Mesendoderm (in vitro differentiated cells): ENCODE measurements at regions not wholly inside any gene's neighbourhood (a gene's known extent, or its start where the extent isn't known, plus 50 kb on each side); places are given as distances from the start of the nearest gene placed in this dataset.
A peak's percentile ranks its signal among the peaks of the same experiment; 100 is the strongest.
"Not testable (repeated sequence)": the region's sequence is repeated elsewhere in the genome, so short reads cannot be mapped to it uniquely, and the experiment has no call there.

ENCODE experiments used
- DNase-seq: peaks from one replicate; pipeline ENCODE4 v3.0.0; 2013
- H2AK5ac ChIP-seq: 2 replicates; pipeline ENCODE4 v1.6.1; 2013; ENCODE audit warnings: low read length, inconsistent platforms
- H2BK120ac ChIP-seq: 2 replicates; pipeline ENCODE4 v1.6.1; 2013; ENCODE audit warnings: low read depth, mild to moderate bottlenecking, low read length, moderate library complexity, mixed read lengths
- H2BK15ac ChIP-seq: replicated peaks from 2 replicates; pipeline ENCODE4 v1.6.1; 2013; ENCODE audit warnings: low read depth, mild to moderate bottlenecking, moderate library complexity
- H2BK5ac ChIP-seq: 2 replicates; pipeline ENCODE4 v1.6.1; 2013; ENCODE audit warnings: low read length, inconsistent platforms
- H3K18ac ChIP-seq: 2 replicates; pipeline ENCODE4 v1.6.1; 2013; ENCODE audit warnings: mild to moderate bottlenecking, low read length, mixed read lengths
- H3K23ac ChIP-seq: one replicate; pipeline ENCODE4 v1.6.1; 2013; ENCODE audit warnings: low read length
- H3K27ac ChIP-seq: 2 replicates; pipeline ENCODE4 v1.5.1; 2013; ENCODE audit warnings: low read depth, mild to moderate bottlenecking, inconsistent platforms, low read length, moderate library complexity
- H3K27me3 ChIP-seq: 2 replicates; pipeline ENCODE4 v1.6.1; 2013; ENCODE audit warnings: low read length, control low read depth, mild to moderate bottlenecking, inconsistent platforms; ENCODE audit not compliant: insufficient read depth, poor library complexity
- H3K36me3 ChIP-seq: 2 replicates; pipeline ENCODE4 v1.6.1; 2013; ENCODE audit warnings: low read length, inconsistent platforms; ENCODE audit not compliant: control insufficient read depth, insufficient read depth
- H3K4ac ChIP-seq: one replicate; pipeline ENCODE4 v1.6.1; 2013; ENCODE audit warnings: low read depth, mild to moderate bottlenecking, low read length, moderate library complexity
- H3K4me1 ChIP-seq: 2 replicates; pipeline ENCODE4 v1.6.1; 2013; ENCODE audit warnings: low read depth, low read length, inconsistent platforms; ENCODE audit not compliant: control insufficient read depth
- H3K4me2 ChIP-seq: 2 replicates; pipeline ENCODE4 v1.6.1; 2013; ENCODE audit warnings: low read length
- H3K4me3 ChIP-seq: 2 replicates; pipeline ENCODE4 v1.5.1; 2013; ENCODE audit warnings: mild to moderate bottlenecking, low read length
- H3K56ac ChIP-seq: one replicate; pipeline ENCODE4 v1.6.1; 2013; ENCODE audit warnings: low read length
- H3K79me1 ChIP-seq: 2 replicates; pipeline ENCODE4 v1.6.1; 2013; ENCODE audit warnings: low read length, inconsistent platforms
- H3K79me2 ChIP-seq: 2 replicates; pipeline ENCODE4 v1.6.1; 2013; ENCODE audit warnings: mild to moderate bottlenecking, low read length; ENCODE audit not compliant: control insufficient read depth, insufficient read depth
- H3K9ac ChIP-seq: 2 replicates; pipeline ENCODE4 v1.6.1; 2013; ENCODE audit warnings: low read length, inconsistent platforms
- H4K5ac ChIP-seq: one replicate; pipeline ENCODE4 v1.6.1; 2013; ENCODE audit warnings: low read length
- H4K8ac ChIP-seq: one replicate; pipeline ENCODE4 v1.6.1; 2013; ENCODE audit warnings: low read depth, mild to moderate bottlenecking, control low read depth, low read length, moderate library complexity
- WGBS: extraction: QIAGEN DNeasy Blood & Tissue Kit; methylation state at CpG from one replicate; pipeline ENCODE4 v1.1.7; 2013; ENCODE audit warnings: low lambda C conversion rate, missing lambda C conversion rate; ENCODE audit not compliant: insufficient coverage; ENCODE audit errors: extremely low coverage; 5-methylcytosine and 5-hydroxymethylcytosine counted together

DNA sequence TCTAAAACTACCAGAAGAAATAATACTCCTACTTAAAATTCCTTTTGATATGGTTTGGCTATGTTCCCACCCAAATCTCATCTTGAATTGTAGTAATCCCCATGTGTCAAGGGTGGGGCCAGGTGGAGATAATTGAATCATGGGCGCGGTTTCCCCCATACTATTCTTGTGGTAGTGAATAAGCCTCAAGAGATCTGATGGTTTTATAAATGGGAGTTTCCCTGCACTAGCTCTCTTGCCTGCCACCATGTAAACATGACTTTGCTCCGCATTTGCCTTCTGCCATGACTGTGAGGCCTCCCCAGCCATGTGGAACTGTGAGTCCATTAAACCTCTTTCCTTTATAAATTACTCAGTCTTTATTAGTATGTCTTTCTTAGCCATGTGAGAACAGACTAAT is 390.5 kb downstream of the CHSY3 start:
- H2AK5ac ChIP-seq, H3K4me1 ChIP-seq, H3K23ac ChIP-seq, H2BK5ac ChIP-seq, H3K4me3 ChIP-seq, H4K5ac ChIP-seq, H3K9ac ChIP-seq, H2BK15ac ChIP-seq, H2BK120ac ChIP-seq, H3K18ac ChIP-seq, DNase-seq, H3K4ac ChIP-seq, H3K56ac ChIP-seq, H3K27me3 ChIP-seq, H3K36me3 ChIP-seq, H3K79me1 ChIP-seq, H3K79me2 ChIP-seq, H4K8ac ChIP-seq, H3K27ac ChIP-seq, H3K4me2 ChIP-seq: not testable (repeated sequence)
- WGBS = no CpG with 5 or more reads among the region's 3 CpGs

DNA sequence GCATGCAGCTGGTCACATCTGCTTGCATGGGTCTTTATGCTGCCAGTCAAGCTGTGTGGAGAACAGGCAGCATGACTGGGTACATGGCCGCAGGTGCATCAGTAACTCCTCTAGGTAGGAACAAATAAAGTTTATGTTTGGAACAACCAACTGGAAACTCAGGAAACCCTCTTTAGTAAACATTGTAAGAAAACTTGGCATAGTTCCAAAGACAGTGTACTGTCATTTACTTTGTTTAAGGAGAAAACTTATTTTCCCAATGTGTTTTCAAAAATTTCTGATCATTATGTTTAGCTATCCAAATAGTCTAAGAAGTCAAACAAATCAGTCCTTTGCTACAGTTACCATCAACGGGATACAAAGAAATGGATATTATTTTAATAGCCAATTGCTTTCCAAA is 386.0 kb downstream of the CHSY3 start:
- no peaks in the 10 kb centered on the region for H3K79me2 ChIP-seq
- no peak overlapping the region for H3K4ac ChIP-seq
- no peak overlapping the region for H3K23ac ChIP-seq
- H4K5ac ChIP-seq = no peak overlapping the region
- H2BK15ac ChIP-seq = no peak overlapping the region
- H3K9ac ChIP-seq = no peak overlapping the region
- no peak overlapping the region for H3K27ac ChIP-seq
- no peak for DNase-seq
- no peak overlapping the region for H3K4me2 ChIP-seq
- H3K4me1 ChIP-seq = no peaks in the 10 kb centered on the region
- H3K36me3 ChIP-seq = no peaks in the 10 kb centered on the region
- no peak overlapping the region for H4K8ac ChIP-seq
- H3K79me1 ChIP-seq = no peaks in the 10 kb centered on the region
- WGBS = no CpG with 5 or more reads among the region's 2 CpGs
- H3K18ac ChIP-seq = no peak overlapping the region
- no peak overlapping the region for H2AK5ac ChIP-seq
- H3K27me3 ChIP-seq = no peaks in the 10 kb centered on the region
- H2BK5ac ChIP-seq = no peak overlapping the region
- no peak overlapping the region for H3K4me3 ChIP-seq
- H2BK120ac ChIP-seq = no peak overlapping the region
- no peak overlapping the region for H3K56ac ChIP-seq

GRCh38 chr5:130289132-130290088 is 385.1 kb downstream of the CHSY3 start:
- Histone ChIP-seq H3K23ac (no peak overlapping the region), H4K5ac (no peak overlapping the region)

GRCh38 chr5:130287438-130287837 is 383.2 kb downstream of the CHSY3 start:
- Histone ChIP-seq H3K23ac (no peak overlapping the region), H3K4me3 (no peak overlapping the region)

More at GRCh38 chr5:130289132-130290088, 385.1 kb downstream of the CHSY3 start:
- H3K4me2 ChIP-seq = no peak overlapping the region
- H3K27me3 ChIP-seq = no peaks in the 10 kb centered on the region
- H3K9ac ChIP-seq = no peak overlapping the region
- peak; percentile 46 for DNase-seq
- H3K36me3 ChIP-seq = no peaks in the 10 kb centered on the region
- H3K4me1 ChIP-seq = no peaks in the 10 kb centered on the region
- H2BK120ac ChIP-seq = no peak overlapping the region
- H3K27ac ChIP-seq = no peak overlapping the region
- H2AK5ac ChIP-seq = no peak overlapping the region
- WGBS = no CpG with 5 or more reads among the region's 6 CpGs
- H3K79me1 ChIP-seq = no peaks in the 10 kb centered on the region
- no peak overlapping the region for H4K8ac ChIP-seq
- no peak overlapping the region for H2BK15ac ChIP-seq
- no peak overlapping the region for H3K56ac ChIP-seq
- H2BK5ac ChIP-seq = no peak overlapping the region
- H3K4me3 ChIP-seq = no peak overlapping the region
- no peak overlapping the region for H3K18ac ChIP-seq
- no peaks in the 10 kb centered on the region for H3K79me2 ChIP-seq
- H3K4ac ChIP-seq = no peak overlapping the region

DNA sequence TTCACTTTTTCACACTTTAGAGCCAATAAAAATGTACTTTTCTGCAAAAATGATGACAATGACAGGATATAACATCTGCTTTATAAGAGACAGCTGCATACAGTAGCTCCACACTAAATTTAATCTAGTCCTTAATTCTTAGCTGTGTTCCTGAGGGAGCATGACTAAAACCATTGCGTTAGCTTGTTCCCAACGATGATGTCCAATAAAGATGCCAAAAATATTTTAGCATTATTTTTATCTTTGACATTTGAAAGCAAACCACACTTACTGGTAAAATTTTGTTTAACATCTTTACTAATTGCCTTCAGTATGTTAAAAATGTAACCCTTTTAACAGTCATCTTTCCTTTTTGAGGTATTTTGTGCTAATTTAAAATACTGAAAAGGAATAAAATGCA is 382.7 kb downstream of the CHSY3 start:
- H3K4me3 ChIP-seq = no peak overlapping the region
- H3K56ac ChIP-seq = no peak overlapping the region
- H3K79me2 ChIP-seq = no peaks in the 10 kb centered on the region
- H2AK5ac ChIP-seq = no peak overlapping the region
- H3K4ac ChIP-seq = no peak overlapping the region
- H2BK5ac ChIP-seq = no peak overlapping the region
- H4K5ac ChIP-seq = no peak overlapping the region
- no peak overlapping the region for H2BK15ac ChIP-seq
- no peaks in the 10 kb centered on the region for H3K4me1 ChIP-seq
- H3K23ac ChIP-seq = no peak overlapping the region
- no peak overlapping the region for H3K18ac ChIP-seq
- no peaks in the 10 kb centered on the region for H3K36me3 ChIP-seq
- no peak overlapping the region for H2BK120ac ChIP-seq
- no CpG with 5 or more reads among the region's 2 CpGs for WGBS
- no peak overlapping the region for H3K4me2 ChIP-seq
- H3K79me1 ChIP-seq = no peaks in the 10 kb centered on the region
- H3K27ac ChIP-seq = no peak overlapping the region
- no peak overlapping the region for H3K9ac ChIP-seq
- no peaks in the 10 kb centered on the region for H3K27me3 ChIP-seq
- H4K8ac ChIP-seq = no peak overlapping the region
- no peak for DNase-seq

More at GRCh38 chr5:130287438-130287837, 383.2 kb downstream of the CHSY3 start:
- no peaks in the 10 kb centered on the region for H3K4me1 ChIP-seq
- no peak overlapping the region for H3K56ac ChIP-seq
- H3K79me2 ChIP-seq = no peaks in the 10 kb centered on the region
- H2AK5ac ChIP-seq = no peak overlapping the region
- H4K8ac ChIP-seq = no peak overlapping the region
- H4K5ac ChIP-seq = no peak overlapping the region
- H2BK5ac ChIP-seq = no peak overlapping the region
- H3K27ac ChIP-seq = no peak overlapping the region
- H3K27me3 ChIP-seq = no peaks in the 10 kb centered on the region
- H3K36me3 ChIP-seq = no peaks in the 10 kb centered on the region
- H3K18ac ChIP-seq = no peak overlapping the region
- H3K9ac ChIP-seq = no peak overlapping the region
- no peak overlapping the region for H2BK15ac ChIP-seq
- no peak overlapping the region for H3K4me2 ChIP-seq
- H3K4ac ChIP-seq = no peak overlapping the region
- H3K79me1 ChIP-seq = no peaks in the 10 kb centered on the region
- DNase-seq = no peak
- no peak overlapping the region for H2BK120ac ChIP-seq

- Histone ChIP-seq H3K27ac (no peak overlapping the region), H3K79me1 (no peaks in the 10 kb centered on the region), H2BK5ac (no peak overlapping the region), H3K4me1 (no peaks in the 10 kb centered on the region), H2BK120ac (no peak overlapping the region), H3K9ac (no peak overlapping the region), H3K4ac (no peak overlapping the region), H2AK5ac (no peak overlapping the region), H4K8ac (no peak overlapping the region), H3K4me3 (no peak overlapping the region), H3K18ac (no peak overlapping the region), H2BK15ac (no peak overlapping the region), H3K4me2 (no peak overlapping the region), H4K5ac (no peak overlapping the region), H3K27me3 (no peaks in the 10 kb centered on the region), H3K23ac (no peak overlapping the region), H3K79me2 (no peaks in the 10 kb centered on the region), H3K56ac (no peak overlapping the region), H3K36me3 (no peaks in the 10 kb centered on the region)
- DNase-seq = no peak
- WGBS = no CpG with 5 or more reads among the region's 1 CpG
Observed at GRCh38 chr5:130282049-130282448, 377.8 kb downstream of the CHSY3 start.
